Kidney epithelial cell (primary cell): ENCODE measurements at regions not wholly inside any gene's neighbourhood (a gene's known extent, or its start where the extent isn't known, plus 50 kb on each side); places are given as distances from the start of the nearest gene placed in this dataset.

Experiments used
- DNase-seq: peaks from one replicate; pipeline ENCODE4 v3.0.0-alpha.2; 2010; ENCODE audit warnings: low read depth
- H3K27me3 ChIP-seq: 2 replicates; pipeline ENCODE4 v1.6.0; 2011; ENCODE audit warnings: low read length; ENCODE audit not compliant: control insufficient read depth, insufficient read depth
- H3K36me3 ChIP-seq: 2 replicates; pipeline ENCODE4 v1.5.1; 2011; ENCODE audit warnings: low read length; ENCODE audit not compliant: control insufficient read depth, insufficient read depth
- H3K4me3 ChIP-seq: 2 replicates; pipeline ENCODE4 v1.5.1; 2011; ENCODE audit warnings: low read depth, mild to moderate bottlenecking, control low read depth, low read length
- TF ChIP-seq, protein P1 (sequence below): IDR thresholded peaks from 2 replicates; pipeline ENCODE4 v1.5.1; 2011; ENCODE audit warnings: mild to moderate bottlenecking, moderate library complexity, low read length, control low read depth, inconsistent platforms; ENCODE audit not compliant: insufficient read depth, poor library complexity, severe bottlenecking

DNA sequence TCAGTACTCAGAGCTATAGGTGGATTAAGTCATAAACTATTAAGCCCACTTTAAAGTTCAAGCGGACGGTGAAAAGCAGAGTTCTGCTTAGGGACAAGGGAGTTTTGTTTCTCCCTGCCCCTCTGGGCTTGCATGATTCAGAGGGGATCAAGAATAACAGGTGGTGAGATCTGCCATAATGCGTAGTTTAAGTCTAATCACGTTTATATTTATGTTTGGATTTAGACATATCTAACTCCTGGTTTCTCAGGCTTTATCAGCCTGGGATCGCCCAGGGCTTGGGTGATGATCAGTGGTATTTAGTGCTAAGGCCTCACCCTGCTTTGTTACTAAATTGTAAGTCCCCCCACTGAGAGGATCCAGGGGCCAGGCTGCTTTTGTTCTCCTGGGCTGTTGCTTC lies 335.4 kb upstream of the NRP1 start:
- Histone ChIP-seq H3K36me3 (no peaks in the 10 kb centered on the region), H3K4me3 (no peak overlapping the region), H3K27me3 (no peaks in the 10 kb centered on the region)
- no peak for DNase-seq
- TF ChIP-seq, protein P1, sequence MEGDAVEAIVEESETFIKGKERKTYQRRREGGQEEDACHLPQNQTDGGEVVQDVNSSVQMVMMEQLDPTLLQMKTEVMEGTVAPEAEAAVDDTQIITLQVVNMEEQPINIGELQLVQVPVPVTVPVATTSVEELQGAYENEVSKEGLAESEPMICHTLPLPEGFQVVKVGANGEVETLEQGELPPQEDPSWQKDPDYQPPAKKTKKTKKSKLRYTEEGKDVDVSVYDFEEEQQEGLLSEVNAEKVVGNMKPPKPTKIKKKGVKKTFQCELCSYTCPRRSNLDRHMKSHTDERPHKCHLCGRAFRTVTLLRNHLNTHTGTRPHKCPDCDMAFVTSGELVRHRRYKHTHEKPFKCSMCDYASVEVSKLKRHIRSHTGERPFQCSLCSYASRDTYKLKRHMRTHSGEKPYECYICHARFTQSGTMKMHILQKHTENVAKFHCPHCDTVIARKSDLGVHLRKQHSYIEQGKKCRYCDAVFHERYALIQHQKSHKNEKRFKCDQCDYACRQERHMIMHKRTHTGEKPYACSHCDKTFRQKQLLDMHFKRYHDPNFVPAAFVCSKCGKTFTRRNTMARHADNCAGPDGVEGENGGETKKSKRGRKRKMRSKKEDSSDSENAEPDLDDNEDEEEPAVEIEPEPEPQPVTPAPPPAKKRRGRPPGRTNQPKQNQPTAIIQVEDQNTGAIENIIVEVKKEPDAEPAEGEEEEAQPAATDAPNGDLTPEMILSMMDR = no peak

DNA sequence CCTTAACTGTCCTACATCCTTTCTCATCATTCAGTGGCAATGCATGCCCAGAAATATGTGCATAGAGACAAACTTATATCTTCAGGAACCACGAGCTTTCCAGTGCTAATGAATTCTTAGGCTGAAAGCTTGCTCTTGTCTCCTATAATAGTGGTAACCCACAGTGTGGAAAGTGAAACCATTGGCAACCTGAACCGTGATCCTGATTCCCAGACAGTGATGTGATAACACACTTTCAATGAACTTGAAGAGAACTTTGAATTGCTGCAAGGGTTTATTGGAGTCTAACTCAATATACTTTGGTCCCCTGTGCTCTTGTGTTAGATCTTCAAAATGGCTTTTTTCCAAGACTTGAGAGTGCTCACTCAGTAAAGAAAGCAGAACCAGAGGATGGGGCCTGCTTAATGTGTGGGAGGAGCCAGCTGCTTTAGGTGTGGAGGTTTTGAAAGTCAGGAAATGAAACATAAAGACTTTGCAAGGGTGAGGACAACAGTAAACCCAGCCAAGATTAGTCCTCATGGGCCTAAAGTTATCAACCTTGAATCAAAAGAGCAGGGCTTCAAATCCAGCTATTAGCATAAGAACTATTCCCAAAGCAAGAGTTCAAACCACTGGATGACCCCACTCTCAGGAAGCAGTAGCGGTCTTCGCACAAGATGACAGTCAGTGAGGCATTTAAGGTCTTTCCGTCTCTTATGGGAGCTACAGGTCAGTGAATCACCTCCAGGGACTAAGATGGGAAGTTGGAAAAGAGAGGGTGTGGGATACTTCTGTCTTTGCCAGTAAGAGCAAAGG lies 332.4 kb upstream of the NRP1 start:
- Histone ChIP-seq H3K36me3 (no peaks in the 10 kb centered on the region), H3K27me3 (no peaks in the 10 kb centered on the region), H3K4me3 (no peak overlapping the region)
- no peak for DNase-seq
- TF ChIP-seq, protein P1 = no peak

DNA sequence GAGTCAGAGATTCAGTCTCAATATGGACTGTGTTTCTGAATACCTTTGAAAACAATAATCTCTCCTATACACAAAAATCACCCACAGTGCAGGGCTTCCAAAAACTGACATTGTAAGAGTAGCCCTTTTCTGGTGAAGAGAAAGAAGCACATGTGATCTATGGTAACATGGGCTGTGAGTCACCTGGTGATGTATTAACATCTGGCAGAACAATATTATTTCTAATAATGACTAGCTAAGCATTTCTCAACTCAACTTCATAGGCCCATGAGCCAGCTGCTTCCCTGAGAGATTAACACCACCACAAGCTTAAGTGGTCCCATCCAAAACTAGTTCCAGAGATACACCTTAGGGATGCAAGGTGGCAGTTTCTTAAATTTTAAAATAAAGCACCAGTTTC lies 331.0 kb upstream of the NRP1 start:
- no peaks in the 10 kb centered on the region for H3K36me3 ChIP-seq
- H3K4me3 ChIP-seq = no peak overlapping the region
- no peaks in the 10 kb centered on the region for H3K27me3 ChIP-seq
- DNase-seq = peak; percentile 16
- TF ChIP-seq, protein P1 = no peak

DNA sequence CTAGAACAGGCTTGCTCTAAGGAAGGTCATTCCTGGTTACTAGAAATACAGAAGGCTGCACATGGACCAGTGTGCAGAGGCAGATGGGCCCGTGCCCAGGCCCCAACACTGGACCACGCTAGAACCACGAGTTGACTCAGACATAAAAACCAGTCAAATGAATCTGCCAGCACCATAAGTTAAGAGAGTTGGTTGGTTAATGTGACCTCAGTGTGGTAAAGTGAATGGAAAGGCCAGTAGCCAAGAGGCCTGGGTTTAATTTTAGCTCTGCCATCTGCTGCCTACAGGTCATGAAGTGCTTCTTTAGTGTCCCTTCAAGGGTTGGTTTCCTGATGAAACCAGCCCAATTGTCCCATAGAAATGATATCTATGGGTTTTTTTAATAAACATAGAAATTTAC lies 329.6 kb upstream of the NRP1 start:
- TF ChIP-seq, protein P1 = no peak
- Histone ChIP-seq H3K36me3 (no peaks in the 10 kb centered on the region), H3K4me3 (no peak overlapping the region), H3K27me3 (no peaks in the 10 kb centered on the region)
- DNase-seq = no peak

DNA sequence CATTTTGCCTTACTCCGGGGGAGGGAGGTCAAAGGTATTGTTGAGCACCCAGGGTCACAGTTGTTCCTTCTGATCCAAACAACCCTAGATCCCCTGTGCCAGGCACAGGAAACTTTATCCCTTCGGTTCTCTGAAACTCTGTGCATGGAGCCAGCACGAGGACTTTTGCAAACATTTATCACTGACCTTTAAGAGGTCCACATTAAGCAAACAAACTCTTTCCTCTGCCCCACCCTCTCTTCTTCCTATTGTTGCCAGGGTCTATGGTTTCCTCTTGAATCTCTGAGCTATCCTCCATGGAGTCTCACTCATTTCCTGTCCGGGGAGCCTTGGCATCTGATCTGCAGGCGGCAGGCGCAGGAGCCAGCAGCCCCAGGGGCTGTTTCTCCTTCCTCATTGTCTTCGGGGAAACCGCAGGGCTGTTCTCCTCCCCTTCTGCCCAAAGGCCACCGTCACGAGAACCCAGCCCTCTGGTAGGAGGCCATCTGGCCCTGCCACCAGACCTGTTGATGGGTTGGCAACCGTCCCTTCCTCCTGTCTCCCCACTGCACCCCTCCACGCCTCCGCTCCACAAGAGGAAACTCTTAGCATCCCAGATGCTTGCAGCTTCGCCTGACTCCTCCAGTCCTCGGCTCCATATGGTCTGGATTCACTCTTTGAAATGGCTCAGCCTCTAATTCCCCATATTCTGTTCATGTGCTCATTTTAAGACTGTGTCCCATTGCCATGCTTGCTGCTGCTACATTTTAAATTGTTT lies 327.3 kb upstream of the NRP1 start:
- Histone ChIP-seq H3K27me3 (no peaks in the 10 kb centered on the region), H3K4me3 (no peak overlapping the region), H3K36me3 (no peaks in the 10 kb centered on the region)
- TF ChIP-seq, protein P1 = no peak
- no peak for DNase-seq
